ENCODE measurements at regions not wholly inside any gene's neighbourhood (a gene's known extent, or its start where the extent isn't known, plus 50 kb on each side); places are given as distances from the start of the nearest gene placed in this dataset.

- TF ChIP-seq TCF7L2 (IDR thresholded peaks at IDR 0.05; ENCODE audit: borderline replicate concordance, extremely low read depth, insufficient read depth, insufficient read length), result no peak
- no peak for TF ChIP-seq YY1 (IDR thresholded peaks at IDR 0.05; ENCODE audit: extremely low read depth, insufficient replicate concordance, low read depth, low read length)
- TF ChIP-seq EZH2 (IDR thresholded peaks at IDR 0.05), result no peak
Observed at GRCh38 chr6:40700006-40700580, 112.9 kb upstream of the LRFN2 start (continued).

GRCh38 chr6:40695750-40696415 lies 108.7 kb upstream of the LRFN2 start:
- Histone ChIP-seq H4K20me1 (ENCODE audit: insufficient read depth) (no peaks in the 10 kb centered on the region), H3K27ac (ENCODE audit: low read depth, low read length) (no peak overlapping the region), H3K27me3 (ENCODE audit: insufficient read depth, low read length) (peaks cover 25% of the 10 kb centered on the region), H3K9me2 (ENCODE audit: insufficient read depth) (no peaks in the 10 kb centered on the region), H3K4me2 (ENCODE audit: low read length) (no peak overlapping the region), H3K36me3 (ENCODE audit: control insufficient read depth in 1 of 2, insufficient read depth in 2 of 2, low read length in 2 of 2) (no peaks in the 10 kb centered on the region), H2AFZ (ENCODE audit: low read depth, low read length, poor library complexity, severe bottlenecking) (no peak overlapping the region), H3K4me1 (ENCODE audit: control insufficient read depth in 1 of 2, insufficient read depth in 2 of 2, low read length in 2 of 2) (no peaks in the 10 kb centered on the region), H3K4me3 (replicated peaks in 1 of 2; ENCODE audit: low read depth in 1 of 2, low read length in 2 of 2) (no peak overlapping the region), H3K79me2 (ENCODE audit: insufficient read depth, low read length) (no peaks in the 10 kb centered on the region), H3K9ac (ENCODE audit: low read length) (no peak overlapping the region), H3K9me3 (ENCODE audit: control insufficient read depth in 1 of 2, insufficient read depth in 1 of 2, low read depth in 1 of 2, low read length in 2 of 2) (no peaks in the 10 kb centered on the region)
- no peak for TF ChIP-seq CEBPB (IDR thresholded peaks at IDR 0.05; ENCODE audit: low read depth)
- TF ChIP-seq REST (IDR thresholded peaks at IDR 0.05; ENCODE audit: low read depth), result no peak
- no peak for TF ChIP-seq CBX3 (IDR thresholded peaks at IDR 0.05; ENCODE audit: low read depth)
- TF ChIP-seq EZH2 (IDR thresholded peaks at IDR 0.05), result no peak
- no peak for TF ChIP-seq ZNF274 (IDR thresholded peaks at IDR 0.05; ENCODE audit: low read depth, low read length)
- no peak for TF ChIP-seq JUND (IDR thresholded peaks at IDR 0.05)
- TF ChIP-seq ELF1 (IDR thresholded peaks at IDR 0.05; ENCODE audit: borderline replicate concordance, low read depth), result no peak
- no peak for TF ChIP-seq EGR1 (IDR thresholded peaks at IDR 0.05; ENCODE audit: low read depth)
- no peak for TF ChIP-seq ATF3 (IDR thresholded peaks at IDR 0.05)
- TF ChIP-seq FOSL1 (IDR thresholded peaks at IDR 0.05; ENCODE audit: low read depth), result no peak
- TF ChIP-seq POLR2AphosphoS5 (IDR thresholded peaks at IDR 0.05; ENCODE audit: low read depth, low read length), result no peak
- no peak for TF ChIP-seq EZH2phosphoT487 (IDR thresholded peaks at IDR 0.05; ENCODE audit: borderline replicate concordance)
- TF ChIP-seq ZFX (IDR thresholded peaks at IDR 0.05), result no peak
- no peak for TF ChIP-seq YY1 (IDR thresholded peaks at IDR 0.05; ENCODE audit: extremely low read depth, insufficient replicate concordance, low read depth, low read length)
- TF ChIP-seq SIN3A (IDR thresholded peaks at IDR 0.05; ENCODE audit: low read depth), result no peak
- TF ChIP-seq SP1 (IDR thresholded peaks at IDR 0.05; ENCODE audit: low read depth), result no peak
- no peak for TF ChIP-seq RAD21 (IDR thresholded peaks at IDR 0.05; ENCODE audit: low read depth)
- RAD21 ChIA-PET (ENCODE audit: low non-redundant PET in 1 of 2, low total read pairs in 2 of 2, uncharacterized antibody in 2 of 2, unreplicated experiment in 2 of 2), result no interaction called here
- DNase-seq (ENCODE audit: low read depth, low spot score) (no peak), ATAC-seq (no peak)
- CTCF ChIA-PET, result no interaction called here
- intact Hi-C loops (cut with micrococcal nuclease), result no loop called here
- POLR2A ChIA-PET, result no interaction called here
- BruUV-seq (replicated peaks), result no TSS peak

Data from HCT116 (cell line).